Posterior vena cava (tissue), 2 donors: ENCODE measurements at regions not wholly inside any gene's neighbourhood (a gene's known extent, or its start where the extent isn't known, plus 50 kb on each side); places are given as distances from the start of the nearest gene placed in this dataset.
"Not testable (repeated sequence)": the region's sequence is repeated elsewhere in the genome, so short reads cannot be mapped to it uniquely, and the experiment has no call there.

ENCODE experiments used
- DNase-seq: peaks from one replicate; pipeline ENCODE4 v3.0.0-alpha.2; 2020; ENCODE audit warnings: low spot score
- intact Hi-C, 2 donors: fragments of 100-400 bp; cut with DNase I; formaldehyde crosslinking; loops; one replicate each; pipeline versions ENCODE4 v1.14.1 to v1.14.2; 2022 to 2023
- donor health status: DM: yes; HTN: yes; CAD: no.
- donor health status: DM: yes; HTN: yes; CAD: no.

- intact Hi-C loops = no loop called here
- DNase-seq = no peak
Measured at GRCh38 chr12:19620222-19620621, 180.9 kb downstream of the AEBP2 start.

GRCh38 chr12:19623751-19624399 is 184.6 kb downstream of the AEBP2 start:
- DNase-seq = no peak
- intact Hi-C loops = no loop called here

DNA sequence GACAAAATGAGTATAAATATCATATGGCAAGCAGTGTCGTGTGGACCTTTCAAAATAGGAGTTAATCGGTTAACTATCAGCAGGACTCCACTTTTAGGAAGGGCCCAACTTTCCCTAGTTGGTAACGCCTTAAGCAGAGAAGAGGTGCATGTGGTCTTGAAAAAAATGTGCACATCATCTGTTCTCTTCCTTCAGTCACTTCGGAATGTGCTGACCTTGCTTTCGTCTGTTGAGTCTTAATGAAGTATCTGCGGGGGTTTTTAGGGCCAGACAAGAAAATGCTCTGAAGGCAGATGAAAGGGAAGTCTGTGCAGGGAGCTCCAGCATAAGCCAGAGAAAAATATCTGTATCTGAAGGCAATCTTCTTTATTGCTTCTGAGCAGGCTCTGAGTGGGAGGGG is 185.2 kb downstream of the AEBP2 start:
- no peak for DNase-seq
- intact Hi-C loops = no loop called here

GRCh38 chr12:19625551-19625950 is 186.3 kb downstream of the AEBP2 start:
- intact Hi-C loops, DNase-seq: not testable (repeated sequence)

DNA sequence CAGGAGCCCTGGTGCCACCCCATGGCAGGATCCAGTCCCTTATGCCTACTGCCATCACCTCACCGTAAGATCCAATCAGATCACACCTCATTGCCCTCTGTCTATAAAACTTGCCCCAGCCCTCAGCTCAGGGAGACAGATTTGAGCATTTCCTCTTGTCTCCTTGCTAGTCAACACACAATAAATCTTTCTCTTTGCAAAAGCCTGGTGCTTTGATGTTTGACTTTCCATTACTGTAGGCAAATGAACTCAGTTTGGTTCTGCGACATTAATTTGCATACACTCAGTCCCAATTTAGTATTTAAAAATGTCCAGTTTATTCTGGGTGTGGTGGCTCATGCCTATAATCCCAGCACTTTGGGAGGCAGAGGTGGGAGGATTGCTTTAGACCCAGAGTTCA is 188.4 kb downstream of the AEBP2 start:
- DNase-seq = no peak
- intact Hi-C loops = no loop called here

- no peak for DNase-seq
- intact Hi-C loops = no loop called here
Measured at GRCh38 chr12:19630536-19630935, 191.2 kb downstream of the AEBP2 start.

- DNase-seq = no peak
- intact Hi-C loops = no loop called here
Measured at GRCh38 chr12:19633194-19633593, 193.9 kb downstream of the AEBP2 start.

GRCh38 chr12:19633641-19634040 is 194.3 kb downstream of the AEBP2 start:
- no peak for DNase-seq
- intact Hi-C loops = no loop called here

DNA sequence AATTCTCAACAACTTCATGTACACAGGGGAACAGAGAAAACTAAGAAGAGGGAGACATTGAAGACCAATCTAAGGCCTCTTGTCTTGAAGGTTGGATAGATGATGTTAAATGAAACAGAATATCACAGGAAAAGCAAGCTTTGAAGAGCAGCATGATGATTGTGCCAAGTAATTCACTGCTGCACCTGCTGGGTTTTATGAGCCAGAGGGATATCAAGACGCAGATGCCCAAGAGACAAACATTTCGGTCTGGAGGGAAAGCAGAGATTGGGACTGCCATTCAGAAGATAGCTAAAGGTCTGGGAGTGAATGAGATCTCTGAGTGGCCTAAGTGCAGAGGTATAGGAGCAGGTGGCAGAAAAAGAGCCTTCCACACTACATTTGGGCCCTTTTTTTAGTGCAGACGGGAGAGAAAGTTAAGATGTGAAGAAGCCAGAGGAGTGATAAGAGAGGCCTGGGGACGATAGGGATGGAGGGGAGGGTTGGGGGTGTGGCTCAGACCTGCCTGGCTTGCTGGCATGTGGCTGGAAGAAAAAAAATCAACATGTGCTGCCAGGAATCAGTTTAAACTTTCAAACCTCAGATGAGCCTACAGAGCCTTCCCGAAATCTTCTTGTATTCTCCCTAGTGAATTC is 200.6 kb downstream of the AEBP2 start:
- intact Hi-C loops = no loop called here
- DNase-seq = no peak

DNA sequence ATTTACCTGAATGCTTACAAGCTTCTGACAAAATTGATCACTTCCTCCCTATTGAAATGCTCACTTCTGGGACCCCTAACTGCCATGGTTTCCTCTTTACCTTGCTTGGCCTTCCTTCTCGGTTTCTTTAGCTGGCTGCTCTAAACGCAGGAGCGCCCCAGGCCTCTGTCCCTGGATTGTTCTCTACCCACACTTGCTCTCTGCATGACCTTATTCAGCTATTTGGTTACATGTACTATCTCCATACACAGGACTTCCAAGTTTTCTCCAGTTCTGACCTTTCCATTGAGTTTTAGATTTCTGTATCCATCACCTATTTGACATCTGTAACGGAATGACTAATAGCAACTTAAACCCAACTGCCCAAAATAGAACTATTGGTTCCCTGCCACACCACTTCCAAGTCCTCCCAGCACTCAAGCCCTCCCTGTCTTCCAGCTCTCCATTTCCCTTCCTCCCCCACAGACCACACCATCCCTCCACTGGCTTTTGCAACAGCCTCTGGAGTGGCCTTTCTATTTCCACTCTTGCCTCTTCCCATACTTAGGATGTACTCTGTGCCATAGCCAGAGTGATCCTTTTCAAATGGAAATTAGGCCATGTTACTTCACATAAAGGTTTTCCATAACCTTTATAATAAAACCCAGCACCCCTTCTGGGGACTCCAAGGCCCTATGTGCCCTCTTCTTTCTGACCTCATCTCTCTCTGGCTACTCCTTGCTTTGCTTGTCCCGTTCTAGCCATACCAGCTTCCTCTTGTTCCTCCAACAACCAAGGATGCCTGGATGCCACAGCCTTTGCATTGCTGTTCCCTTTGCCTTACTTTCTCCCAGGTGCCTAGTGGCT is 202.2 kb downstream of the AEBP2 start:
- intact Hi-C loops = no loop called here
- no peak for DNase-seq

DNA sequence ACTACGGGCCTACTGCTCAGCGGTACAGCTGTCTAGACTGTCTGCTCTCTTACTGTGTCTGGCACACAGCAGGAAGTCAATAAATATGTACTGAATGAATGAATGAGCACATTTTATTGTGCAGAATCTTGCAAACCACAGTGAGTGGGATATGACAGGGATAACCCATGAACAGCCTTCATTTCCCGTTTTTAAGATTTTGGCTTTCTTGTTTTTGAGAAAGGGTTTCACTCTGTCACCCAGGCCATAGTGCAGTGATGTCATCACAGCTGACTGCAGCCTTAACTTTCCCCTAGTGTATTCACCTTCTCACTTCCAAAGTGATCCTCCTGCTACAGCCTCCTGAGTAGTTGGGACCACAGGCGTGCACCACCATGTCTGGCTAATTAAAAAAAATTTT is 203.1 kb downstream of the AEBP2 start:
- no peak for DNase-seq
- intact Hi-C loops = no loop called here

GRCh38 chr12:19643635-19644034 is 204.3 kb downstream of the AEBP2 start:
- intact Hi-C loops = no loop called here
- DNase-seq = no peak

GRCh38 chr12:19644571-19644970 is 205.3 kb downstream of the AEBP2 start:
- intact Hi-C loops = no loop called here
- no peak for DNase-seq

DNA sequence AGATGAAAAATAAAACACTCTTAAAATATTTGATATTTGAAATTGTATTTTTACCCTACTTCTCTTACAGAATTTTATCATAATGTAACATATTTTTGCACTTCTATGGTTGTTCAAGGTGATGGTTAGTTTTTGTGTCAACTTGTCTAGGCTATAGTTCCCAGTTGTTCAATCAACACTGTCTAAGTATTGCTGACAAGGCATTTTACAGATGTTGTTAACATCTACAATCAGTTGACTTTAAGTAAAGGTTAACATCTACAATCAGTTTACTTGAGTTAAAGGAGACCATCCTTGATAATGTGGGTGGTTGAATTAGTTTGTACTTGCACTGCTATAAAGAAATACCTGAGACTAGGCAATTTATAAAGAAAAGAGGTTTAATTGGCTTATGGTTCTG is 206.5 kb downstream of the AEBP2 start:
- DNase-seq = no peak
- intact Hi-C loops = no loop called here

GRCh38 chr12:19646599-19646998 is 207.3 kb downstream of the AEBP2 start:
- DNase-seq = no peak
- intact Hi-C loops = no loop called here

GRCh38 chr12:19647806-19648556 is 208.7 kb downstream of the AEBP2 start:
- DNase-seq = no peak
- intact Hi-C loops = no loop called here

- no peak for DNase-seq
- intact Hi-C loops = no loop called here
Measured at GRCh38 chr12:19648591-19648990, 209.3 kb downstream of the AEBP2 start.

- intact Hi-C loops = loop anchor here in 1 of 2 donors (10.0 kb wide), 1 partner anchor 62 kb away; no protein-coding TSS in a partner anchor
Measured at GRCh38 chr12:19652386-19652785, 213.1 kb downstream of the AEBP2 start.

DNA sequence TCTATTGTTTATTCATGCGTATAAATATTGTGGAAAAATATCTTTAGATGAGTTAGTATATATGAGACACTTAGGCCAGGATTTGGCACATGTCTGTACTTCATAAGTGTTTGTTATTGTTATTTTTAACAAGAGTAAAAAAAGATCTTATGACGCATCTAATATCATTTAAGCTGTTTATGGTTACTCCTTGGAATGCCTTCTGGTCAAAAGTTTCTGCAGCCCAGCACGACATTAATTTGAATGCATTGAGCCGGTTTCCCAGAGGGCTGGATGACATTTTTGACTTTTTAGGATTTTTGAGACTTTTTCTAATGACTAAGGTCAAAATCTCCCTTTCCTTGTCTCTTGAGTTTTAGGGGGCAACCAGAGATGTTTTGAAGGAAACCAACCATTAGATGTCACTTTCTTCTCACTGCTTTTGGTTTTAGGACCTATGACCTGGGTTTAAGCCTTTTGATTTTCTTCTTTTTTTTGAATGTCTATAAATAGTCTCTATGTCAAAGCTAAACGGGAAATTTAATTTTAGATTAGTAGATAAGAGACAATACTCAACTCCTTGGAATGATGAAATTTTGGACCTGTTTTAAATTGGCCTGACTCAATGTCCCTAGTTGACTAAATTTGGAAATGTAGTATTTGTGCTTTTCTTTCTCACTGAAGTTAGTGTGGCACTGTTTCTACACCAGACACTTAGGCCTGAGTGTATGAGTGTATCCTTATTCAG is 215.5 kb downstream of the AEBP2 start:
- DNase-seq = no peak
- intact Hi-C loops = loop anchor here in 1 of 2 donors (10.0 kb wide), 1 partner anchor 60 kb away; no protein-coding TSS in a partner anchor

More at GRCh38 chr12:19652386-19652785, 213.1 kb downstream of the AEBP2 start:
- DNase-seq = no peak
